ENCODE measurements at regions not wholly inside any gene's neighbourhood (a gene's known extent, or its start where the extent isn't known, plus 50 kb on each side); places are given as distances from the start of the nearest gene placed in this dataset.

DNA sequence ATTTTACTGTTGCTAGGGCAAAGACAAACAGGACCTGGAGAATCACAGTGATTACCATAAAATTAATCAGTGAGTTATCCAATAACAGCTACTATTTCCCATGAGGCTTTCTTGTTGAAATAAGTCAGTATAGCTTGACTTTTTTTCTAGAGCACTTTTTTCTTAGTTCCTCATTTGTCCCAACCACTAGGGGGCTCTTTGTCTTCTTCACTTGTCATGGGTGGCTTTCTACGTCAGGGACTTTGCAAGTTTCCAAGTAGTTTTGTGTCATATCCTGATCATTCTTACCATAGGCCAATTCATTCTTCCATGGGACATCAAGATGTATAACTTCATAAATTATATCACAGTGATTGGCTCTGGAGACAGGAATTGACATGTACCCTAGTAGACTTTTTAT lies 1019.6 kb upstream of the PIK3C3 start:
- no peaks in the 10 kb centered on the region for H3K4me1 ChIP-seq (ENCODE audit: control insufficient read depth, insufficient read depth, low read length)
- peak; percentile 4 for DNase-seq (ENCODE audit: low read depth, low spot score)
- no peak for FAIRE-seq
- no peaks in the 10 kb centered on the region for H3K27me3 ChIP-seq (replicated peaks in 1 of 2; ENCODE audit: control insufficient read depth in 2 of 2, insufficient read depth in 2 of 2, low read length in 1 of 2)
- no peaks in the 10 kb centered on the region for H4K20me1 ChIP-seq (ENCODE audit: control insufficient read depth, insufficient read depth)
- RAD21 ChIA-PET (ENCODE audit: unreplicated experiment): interaction anchor here (0.6 to 3.2 kb wide), 8 partner anchors 22 to 974 kb away, joined by 3 to 10 read pairs (median 3); no protein-coding TSS in a partner anchor
- H3K9me3 ChIP-seq (replicated peaks; ENCODE audit: control insufficient read depth, insufficient read depth, low read length): no peaks in the 10 kb centered on the region
- no peaks in the 10 kb centered on the region for H3K79me2 ChIP-seq (ENCODE audit: control insufficient read depth, insufficient read depth, low read length)
- no peak for TF ChIP-seq CHD2 (IDR thresholded peaks at IDR 0.05; ENCODE audit: borderline replicate concordance, low read depth, low read length)
- TF ChIP-seq, protein P1, sequence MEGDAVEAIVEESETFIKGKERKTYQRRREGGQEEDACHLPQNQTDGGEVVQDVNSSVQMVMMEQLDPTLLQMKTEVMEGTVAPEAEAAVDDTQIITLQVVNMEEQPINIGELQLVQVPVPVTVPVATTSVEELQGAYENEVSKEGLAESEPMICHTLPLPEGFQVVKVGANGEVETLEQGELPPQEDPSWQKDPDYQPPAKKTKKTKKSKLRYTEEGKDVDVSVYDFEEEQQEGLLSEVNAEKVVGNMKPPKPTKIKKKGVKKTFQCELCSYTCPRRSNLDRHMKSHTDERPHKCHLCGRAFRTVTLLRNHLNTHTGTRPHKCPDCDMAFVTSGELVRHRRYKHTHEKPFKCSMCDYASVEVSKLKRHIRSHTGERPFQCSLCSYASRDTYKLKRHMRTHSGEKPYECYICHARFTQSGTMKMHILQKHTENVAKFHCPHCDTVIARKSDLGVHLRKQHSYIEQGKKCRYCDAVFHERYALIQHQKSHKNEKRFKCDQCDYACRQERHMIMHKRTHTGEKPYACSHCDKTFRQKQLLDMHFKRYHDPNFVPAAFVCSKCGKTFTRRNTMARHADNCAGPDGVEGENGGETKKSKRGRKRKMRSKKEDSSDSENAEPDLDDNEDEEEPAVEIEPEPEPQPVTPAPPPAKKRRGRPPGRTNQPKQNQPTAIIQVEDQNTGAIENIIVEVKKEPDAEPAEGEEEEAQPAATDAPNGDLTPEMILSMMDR (IDR thresholded peaks at IDR 0.05 in 2 of 3, conservative IDR thresholded peaks at IDR 0.05 in 1 of 3; ENCODE audit: control insufficient read depth in 2 of 3, extremely low read depth in 1 of 3, insufficient read depth in 1 of 3, low read depth in 3 of 3, low read length in 3 of 3): peak; percentile 40 to 52 (median 52); a peak in 5 of 6 replicates
- TF ChIP-seq CREB1 (IDR thresholded peaks at IDR 0.05; ENCODE audit: low read depth): peak; percentile 54; the same call in 1 of the 2 replicates
- TF ChIP-seq, protein P2, sequence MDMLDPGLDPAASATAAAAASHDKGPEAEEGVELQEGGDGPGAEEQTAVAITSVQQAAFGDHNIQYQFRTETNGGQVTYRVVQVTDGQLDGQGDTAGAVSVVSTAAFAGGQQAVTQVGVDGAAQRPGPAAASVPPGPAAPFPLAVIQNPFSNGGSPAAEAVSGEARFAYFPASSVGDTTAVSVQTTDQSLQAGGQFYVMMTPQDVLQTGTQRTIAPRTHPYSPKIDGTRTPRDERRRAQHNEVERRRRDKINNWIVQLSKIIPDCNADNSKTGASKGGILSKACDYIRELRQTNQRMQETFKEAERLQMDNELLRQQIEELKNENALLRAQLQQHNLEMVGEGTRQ (IDR thresholded peaks at IDR 0.05; ENCODE audit: borderline replicate concordance, low read depth, low read length): no peak
- peak; percentile 48; the same call in 1 of the 2 replicates for TF ChIP-seq SMC3 (IDR thresholded peaks at IDR 0.05; ENCODE audit: borderline replicate concordance, low read length)
- peak; percentile 52 for TF ChIP-seq RAD21 (IDR thresholded peaks at IDR 0.05; ENCODE audit: insufficient read depth, low read depth, low read length)
- TF ChIP-seq CEBPB (IDR thresholded peaks at IDR 0.05; ENCODE audit: borderline replicate concordance in 1 of 2, low read depth in 2 of 2, low read length in 2 of 2): no peak
- H3K27ac ChIP-seq (ENCODE audit: control insufficient read depth, insufficient read depth): no peak overlapping the region
- BruUV-seq (replicated peaks): no TSS peak
- CTCF ChIA-PET: interaction anchor here (0.6 to 2.3 kb wide), 34 partner anchors 8 to 974 kb away, joined by 3 to 18 read pairs (median 4); no protein-coding TSS in a partner anchor
- POLR2A ChIA-PET: no interaction called here
- intact Hi-C loops (cut with micrococcal nuclease; ENCODE audit: unreplicated experiment) (loop anchor here (1.0 to 10.0 kb wide), 3 partner anchors 161 to 971 kb away; no protein-coding TSS in a partner anchor), in situ Hi-C loops (cut with MboI) (loop anchor here (10.0 to 25.0 kb wide), 2 partner anchors 802 to 969 kb away; no protein-coding TSS in a partner anchor)
- no peak overlapping the region for H2AFZ ChIP-seq (ENCODE audit: control insufficient read depth, low read depth, low read length)
- no peak overlapping the region for H3K4me2 ChIP-seq (ENCODE audit: control insufficient read depth, insufficient read depth)
- SMC1A ChIA-PET (ENCODE audit: uncharacterized antibody, unreplicated experiment): interaction anchor here (0.6 to 1.6 kb wide), 13 partner anchors 9 to 972 kb away, joined by 3 to 16 read pairs (median 4); no protein-coding TSS in a partner anchor
- H3K36me3 ChIP-seq (ENCODE audit: control insufficient read depth in 2 of 2, insufficient read depth in 2 of 2, low read length in 1 of 2): no peaks in the 10 kb centered on the region
- no peak overlapping the region for H3K9ac ChIP-seq (ENCODE audit: control insufficient read depth, insufficient read depth, low read length)
- ATAC-seq: peak; percentile 69
- 0% methylated on average over 1 of the region's 1 CpG for WGBS (ENCODE audit: insufficient coverage, insufficient replicate concordance, low lambda C conversion rate, missing lambda C conversion rate)
- no peak overlapping the region for H3K4me3 ChIP-seq

Measured in GM12878 (cell line).